PC-9 (cell line): ENCODE measurements at regions not wholly inside any gene's neighbourhood (a gene's known extent, or its start where the extent isn't known, plus 50 kb on each side); places are given as distances from the start of the nearest gene placed in this dataset.
A peak's percentile ranks its signal among the peaks of the same experiment; 100 is the strongest.

Experiments used
- BruUV-seq: library from RNA; stranded (reverse); fragments of 400-500 nt; replicated peaks from 2 replicates; lab custom pipeline; 2021; lab: Mats Ljungman, UMichigan
- CTCF ChIA-PET: fragments of 300-600 bp; sonication (Branson Sonifier 250); formaldehyde crosslinking; loops from one replicate; lab custom pipeline; 2022; ENCODE audit warnings: antibody characterized with exemption; lab: Charles Lee
- POLR2A ChIA-PET: fragments of 300-600 bp; sonication (Branson Sonifier 250); formaldehyde crosslinking; loops from one replicate; lab custom pipeline; 2022; ENCODE audit warnings: antibody characterized with exemption; ENCODE audit not compliant: unreplicated experiment; lab: Charles Lee
- DNase-seq, 2 experiments: peaks; one replicate each; pipeline versions ENCODE4 v3.0.0 to v3.0.0-alpha.2; 2015 to 2022; ENCODE audit warnings: mixed read lengths in 1 of 2
- H2AFZ ChIP-seq: fragments of 200-600 bp; sonication (generic); 2 replicates; pipeline ENCODE4 v1.8.1; 2017; ENCODE audit warnings: antibody characterized with exemption
- H3F3A ChIP-seq: fragments of 200-600 bp; sonication (generic); 2 replicates; pipeline ENCODE4 v1.8.1; 2017; ENCODE audit warnings: antibody characterized with exemption, mild to moderate bottlenecking, low read depth; ENCODE audit not compliant: insufficient read depth
- H3K27ac ChIP-seq: fragments of 200-600 bp; sonication (generic); 2 replicates; pipeline ENCODE4 v1.6.1; 2016; ENCODE audit warnings: mixed run types
- H3K27me3 ChIP-seq: fragments of 200-600 bp; sonication (generic); 2 replicates; pipeline ENCODE4 v1.6.1; 2016; ENCODE audit warnings: low read depth, mixed run types; ENCODE audit not compliant: insufficient read depth
- H3K36me3 ChIP-seq: fragments of 200-600 bp; sonication (generic); 2 replicates; pipeline ENCODE4 v1.6.1; 2016; ENCODE audit warnings: low read depth, mixed run types
- H3K4me1 ChIP-seq: fragments of 200-600 bp; sonication (generic); replicated peaks from 2 replicates; pipeline ENCODE4 v1.6.1; 2016; ENCODE audit warnings: mixed run types; ENCODE audit not compliant: insufficient read depth
- H3K4me2 ChIP-seq: fragments of 200-600 bp; sonication (generic); 2 replicates; pipeline ENCODE4 v1.6.1; 2017; ENCODE audit warnings: mixed run types
- H3K4me3 ChIP-seq: fragments of 200-600 bp; sonication (generic); 2 replicates; pipeline ENCODE4 v1.6.1; 2016; ENCODE audit warnings: mixed run types
- H3K79me2 ChIP-seq: fragments of 200-600 bp; sonication (generic); 2 replicates; pipeline ENCODE4 v1.6.1; 2017; ENCODE audit warnings: low read depth, mixed run types
- H3K9me2 ChIP-seq: fragments of 200-600 bp; sonication (generic); 2 replicates; pipeline ENCODE4 v1.8.1; 2017; ENCODE audit warnings: mild to moderate bottlenecking; ENCODE audit not compliant: insufficient read depth
- H3K9me3 ChIP-seq: fragments of 200-600 bp; sonication (generic); 2 replicates; pipeline ENCODE4 v1.8.1; 2016; ENCODE audit warnings: low read depth; ENCODE audit not compliant: insufficient read depth
- H4K20me1 ChIP-seq: fragments of 200-600 bp; sonication (generic); 2 replicates; pipeline ENCODE4 v1.8.1; 2017; ENCODE audit not compliant: insufficient read depth
- EZH2 ChIP-seq: fragments of 200-600 bp; sonication (generic); IDR thresholded peaks from 2 replicates; pipeline ENCODE4 v1.8.0; 2017; ENCODE audit warnings: antibody characterized with exemption, low read depth
- intact Hi-C: fragments of 100-400 bp; cut with micrococcal nuclease; formaldehyde crosslinking; loops from one replicate; pipeline ENCODE4 v1.10.0; 2022; ENCODE audit not compliant: unreplicated experiment
- TF ChIP-seq, protein P1 (sequence below): fragments of 200-600 bp; sonication (generic); conservative IDR thresholded peaks from 2 replicates; pipeline ENCODE4 v1.6.1; 2017; ENCODE audit warnings: mixed run types, antibody characterized with exemption, mild to moderate bottlenecking, moderate library complexity

DNA sequence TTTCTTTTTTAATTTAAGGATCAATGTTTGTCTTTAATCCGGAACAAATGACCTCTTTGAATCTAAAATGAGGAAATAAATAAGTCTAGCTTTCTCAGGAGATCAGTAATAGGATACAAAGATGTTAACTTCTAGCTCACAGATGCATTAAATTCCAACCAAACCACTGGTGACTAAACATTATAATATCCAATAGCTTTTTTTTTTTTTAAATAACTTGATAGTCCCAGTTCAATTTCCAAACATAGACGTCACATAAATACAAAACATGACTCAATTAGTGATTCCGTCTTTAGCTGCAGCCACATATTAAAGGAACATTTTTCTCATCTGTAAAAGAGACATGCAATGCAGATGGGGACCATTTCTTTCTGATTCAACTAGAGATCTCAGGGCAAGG, 390.5 kb upstream of the PCDH9 start:
- intact Hi-C loops, result no loop called here
- DNase-seq, result no peak
- CTCF ChIA-PET, result no interaction called here
- H3K9me3 ChIP-seq, result no peaks in the 10 kb centered on the region
- no peaks in the 10 kb centered on the region for H3K27me3 ChIP-seq
- no peaks in the 10 kb centered on the region for H3K9me2 ChIP-seq
- POLR2A ChIA-PET, result no interaction called here
- H3F3A ChIP-seq, result no peaks in the 10 kb centered on the region
- H3K4me3 ChIP-seq, result no peak overlapping the region
- H3K4me2 ChIP-seq, result no peak overlapping the region
- no peaks in the 10 kb centered on the region for H3K36me3 ChIP-seq
- H2AFZ ChIP-seq, result no peak overlapping the region
- no peaks in the 10 kb centered on the region for H3K79me2 ChIP-seq
- no peak overlapping the region for H3K27ac ChIP-seq
- TF ChIP-seq, protein P1, sequence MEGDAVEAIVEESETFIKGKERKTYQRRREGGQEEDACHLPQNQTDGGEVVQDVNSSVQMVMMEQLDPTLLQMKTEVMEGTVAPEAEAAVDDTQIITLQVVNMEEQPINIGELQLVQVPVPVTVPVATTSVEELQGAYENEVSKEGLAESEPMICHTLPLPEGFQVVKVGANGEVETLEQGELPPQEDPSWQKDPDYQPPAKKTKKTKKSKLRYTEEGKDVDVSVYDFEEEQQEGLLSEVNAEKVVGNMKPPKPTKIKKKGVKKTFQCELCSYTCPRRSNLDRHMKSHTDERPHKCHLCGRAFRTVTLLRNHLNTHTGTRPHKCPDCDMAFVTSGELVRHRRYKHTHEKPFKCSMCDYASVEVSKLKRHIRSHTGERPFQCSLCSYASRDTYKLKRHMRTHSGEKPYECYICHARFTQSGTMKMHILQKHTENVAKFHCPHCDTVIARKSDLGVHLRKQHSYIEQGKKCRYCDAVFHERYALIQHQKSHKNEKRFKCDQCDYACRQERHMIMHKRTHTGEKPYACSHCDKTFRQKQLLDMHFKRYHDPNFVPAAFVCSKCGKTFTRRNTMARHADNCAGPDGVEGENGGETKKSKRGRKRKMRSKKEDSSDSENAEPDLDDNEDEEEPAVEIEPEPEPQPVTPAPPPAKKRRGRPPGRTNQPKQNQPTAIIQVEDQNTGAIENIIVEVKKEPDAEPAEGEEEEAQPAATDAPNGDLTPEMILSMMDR, result no peak
- TF ChIP-seq EZH2, result no peak
- H4K20me1 ChIP-seq, result no peaks in the 10 kb centered on the region
- BruUV-seq, result no TSS peak
- H3K4me1 ChIP-seq, result no peaks in the 10 kb centered on the region

DNA sequence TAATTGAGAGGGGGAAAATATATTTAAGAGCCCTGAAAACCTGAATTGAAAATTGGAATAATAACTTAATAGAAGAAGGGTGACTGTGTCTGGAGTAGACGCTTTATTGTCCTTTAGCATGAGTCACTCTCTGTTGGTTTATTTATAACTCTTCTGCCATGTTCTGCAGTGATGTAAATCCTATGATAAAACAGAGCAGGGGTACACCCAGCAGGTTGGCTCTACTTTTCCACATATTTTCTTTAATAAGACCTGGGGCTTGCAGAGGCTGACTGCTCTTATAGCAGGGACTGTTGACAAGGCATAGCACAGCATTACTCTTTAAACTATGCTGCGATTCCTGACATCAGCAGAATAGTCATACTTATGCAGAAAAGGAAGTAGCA, 389.9 kb upstream of the PCDH9 start:
- H3K9me2 ChIP-seq, result no peaks in the 10 kb centered on the region
- intact Hi-C loops, result no loop called here
- no peaks in the 10 kb centered on the region for H3K27me3 ChIP-seq
- no peak for TF ChIP-seq EZH2
- TF ChIP-seq, protein P1, result no peak
- no peaks in the 10 kb centered on the region for H3K4me1 ChIP-seq
- no peak overlapping the region for H2AFZ ChIP-seq
- no TSS peak for BruUV-seq
- H3F3A ChIP-seq, result no peaks in the 10 kb centered on the region
- H3K79me2 ChIP-seq, result no peaks in the 10 kb centered on the region
- ChIA-PET CTCF (no interaction called here), POLR2A (no interaction called here)
- H3K4me3 ChIP-seq, result no peak overlapping the region
- no peaks in the 10 kb centered on the region for H4K20me1 ChIP-seq
- H3K9me3 ChIP-seq, result no peaks in the 10 kb centered on the region
- peak in 1 of 2 experiments; percentile 2 for DNase-seq
- H3K4me2 ChIP-seq, result no peak overlapping the region
- no peak overlapping the region for H3K27ac ChIP-seq
- no peaks in the 10 kb centered on the region for H3K36me3 ChIP-seq

DNA sequence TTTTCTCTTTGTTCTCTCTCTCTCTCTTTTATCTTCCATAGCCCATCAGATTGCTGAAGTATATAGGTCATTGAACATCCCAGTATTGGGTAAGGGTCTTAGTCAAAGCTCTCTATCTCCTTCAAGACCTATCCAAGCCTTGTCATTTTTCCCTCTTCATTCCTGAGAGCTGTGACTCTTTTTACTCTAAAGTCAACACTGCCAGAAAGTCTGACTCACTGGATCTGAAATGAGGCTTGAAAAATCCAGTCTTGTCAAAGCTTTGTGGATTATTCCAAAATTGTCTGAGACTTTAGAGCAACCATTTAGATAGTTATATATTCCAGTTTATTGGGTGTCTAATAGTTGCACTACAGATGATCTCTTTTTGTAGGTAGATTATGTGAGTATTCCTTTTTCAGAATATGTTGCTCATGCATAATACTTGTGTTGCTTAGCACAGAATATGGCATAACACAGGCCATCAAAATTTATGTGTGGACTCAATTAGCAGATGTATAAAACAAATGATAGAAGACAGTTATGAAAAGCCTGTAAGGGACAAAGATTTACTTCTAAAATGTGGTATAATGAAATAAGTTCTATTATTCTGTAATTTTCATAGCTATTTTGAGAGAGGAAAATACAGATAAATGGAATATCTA, 389.3 kb upstream of the PCDH9 start:
- Histone ChIP-seq H2AFZ (no peak overlapping the region), H3K4me1 (no peaks in the 10 kb centered on the region), H3F3A (no peaks in the 10 kb centered on the region), H3K36me3 (no peaks in the 10 kb centered on the region), H3K4me2 (no peak overlapping the region), H3K27ac (no peak overlapping the region), H3K9me3 (no peaks in the 10 kb centered on the region), H3K79me2 (no peaks in the 10 kb centered on the region), H4K20me1 (no peaks in the 10 kb centered on the region), H3K4me3 (no peak overlapping the region), H3K27me3 (no peaks in the 10 kb centered on the region), H3K9me2 (no peaks in the 10 kb centered on the region)
- CTCF ChIA-PET, result no interaction called here
- POLR2A ChIA-PET, result no interaction called here
- intact Hi-C loops, result no loop called here
- no TSS peak for BruUV-seq
- no peak for DNase-seq
- TF ChIP-seq EZH2, result no peak
- TF ChIP-seq, protein P1, result no peak
